ENCODE measurements at regions not wholly inside any gene's neighbourhood (a gene's known extent, or its start where the extent isn't known, plus 50 kb on each side); places are given as distances from the start of the nearest gene placed in this dataset.
"Not testable (repeated sequence)": the region's sequence is repeated elsewhere in the genome, so short reads cannot be mapped to it uniquely, and the experiment has no call there.

- TF ChIP-seq POLR2A (IDR thresholded peaks at IDR 0.05) (no peak), CTCF (IDR thresholded peaks at IDR 0.05) (no peak)
- Histone ChIP-seq H3K9me3 (no peaks in the 10 kb centered on the region), H3K4me1 (no peaks in the 10 kb centered on the region), H3K36me3 (ENCODE audit: low read depth, missing control alignments) (no peaks in the 10 kb centered on the region), H3K27me3 (no peaks in the 10 kb centered on the region), H3K27ac (no peak overlapping the region), H3K4me3 (no peak overlapping the region)
- DNase-seq = no peak
- intact Hi-C loops (cut with DNase I; ENCODE audit: low total_unique reads) = no loop called here
- 45 to 48% methylated on average over 1 of the region's 1 CpG for WGBS, 2 donors
Measured at GRCh38 chr4:124931050-124931449, 218.5 kb upstream of the ANKRD50 start.

GRCh38 chr4:124922748-124923147, 210.2 kb upstream of the ANKRD50 start:
- DNase-seq; H3K4me3 ChIP-seq; H3K4me1 ChIP-seq; H3K27ac ChIP-seq; H3K9me3 ChIP-seq; H3K36me3 ChIP-seq (ENCODE audit: low read depth, missing control alignments); H3K27me3 ChIP-seq; intact Hi-C loops (cut with DNase I; ENCODE audit: low total_unique reads): not testable (repeated sequence)
- WGBS, 2 donors = 46 to 82% methylated on average over 12 of the region's 12 CpGs

- DNase-seq = no peak
- Histone ChIP-seq H3K27me3 (no peaks in the 10 kb centered on the region), H3K4me3 (no peak overlapping the region), H3K9me3 (no peaks in the 10 kb centered on the region), H3K36me3 (ENCODE audit: low read depth, missing control alignments) (no peaks in the 10 kb centered on the region), H3K4me1 (no peaks in the 10 kb centered on the region), H3K27ac (no peak overlapping the region)
- 71 to 72% methylated on average over 3 of the region's 3 CpGs for WGBS, 2 donors
- TF ChIP-seq POLR2A (IDR thresholded peaks at IDR 0.05) (no peak), CTCF (IDR thresholded peaks at IDR 0.05) (no peak)
- intact Hi-C loops (cut with DNase I; ENCODE audit: low total_unique reads) = no loop called here
Measured at GRCh38 chr4:124918559-124919122, 206.1 kb upstream of the ANKRD50 start.

GRCh38 chr4:124915073-124915472, 202.5 kb upstream of the ANKRD50 start:
- H3K4me3 ChIP-seq = no peak overlapping the region
- no peaks in the 10 kb centered on the region for H3K4me1 ChIP-seq
- TF ChIP-seq POLR2A (IDR thresholded peaks at IDR 0.05) = no peak
- TF ChIP-seq CTCF (IDR thresholded peaks at IDR 0.05) = no peak
- 86% methylated on average over 1 of the region's 1 CpG for WGBS, 2 donors
- no peaks in the 10 kb centered on the region for H3K9me3 ChIP-seq
- intact Hi-C loops (cut with DNase I; ENCODE audit: low total_unique reads) = no loop called here
- no peak overlapping the region for H3K27ac ChIP-seq
- no peaks in the 10 kb centered on the region for H3K27me3 ChIP-seq
- no peak for DNase-seq
- no peaks in the 10 kb centered on the region for H3K36me3 ChIP-seq (ENCODE audit: low read depth, missing control alignments)

- no peaks in the 10 kb centered on the region for H3K27me3 ChIP-seq
- no peak for TF ChIP-seq POLR2A (IDR thresholded peaks at IDR 0.05)
- no peak for TF ChIP-seq CTCF (IDR thresholded peaks at IDR 0.05)
- no peak overlapping the region for H3K27ac ChIP-seq
- no peaks in the 10 kb centered on the region for H3K9me3 ChIP-seq
- 80% methylated on average over 1 of the region's 1 CpG; no CpG with 5 or more reads in 1 of the 2 donors for WGBS, 2 donors
- no peaks in the 10 kb centered on the region for H3K4me1 ChIP-seq
- no peak overlapping the region for H3K4me3 ChIP-seq
- intact Hi-C loops (cut with DNase I; ENCODE audit: low total_unique reads) = no loop called here
- H3K36me3 ChIP-seq (ENCODE audit: low read depth, missing control alignments) = no peaks in the 10 kb centered on the region
- no peak for DNase-seq
Measured at GRCh38 chr4:124913237-124913636, 200.7 kb upstream of the ANKRD50 start.

All from testis (tissue), 2 donors.